ENCODE measurements at regions not wholly inside any gene's neighbourhood (a gene's known extent, or its start where the extent isn't known, plus 50 kb on each side); places are given as distances from the start of the nearest gene placed in this dataset.
A peak's percentile ranks its signal among the peaks of the same experiment; 100 is the strongest.

- H3K9ac ChIP-seq (ENCODE audit: low read depth in 1 of 2, low read length in 2 of 2): no peak overlapping the region
- H3K4me1 ChIP-seq (ENCODE audit: control insufficient read depth in 4 of 4, insufficient read depth in 4 of 4, low read length in 3 of 4): no peaks in the 10 kb centered on the region
- TF ChIP-seq MAX (IDR thresholded peaks at IDR 0.05): no peak
- no peak for TF ChIP-seq ZBTB33 (IDR thresholded peaks at IDR 0.05)
- TF ChIP-seq YY1 (IDR thresholded peaks at IDR 0.05): no peak
- TF ChIP-seq HNF4A (conservative IDR thresholded peaks at IDR 0.05): no peak
- TF ChIP-seq CTCF (IDR thresholded peaks at IDR 0.05; ENCODE audit: low read depth, low read length, missing input control): no peak
- no peak for TF ChIP-seq FOXA1 (IDR thresholded peaks at IDR 0.05)
- TF ChIP-seq ATF3 (IDR thresholded peaks at IDR 0.05): no peak
- no peak for TF ChIP-seq FOXA2 (IDR thresholded peaks at IDR 0.05)
- no peak for TF ChIP-seq REST (IDR thresholded peaks at IDR 0.05)
- no peak for TF ChIP-seq EGR1 (IDR thresholded peaks at IDR 0.05; ENCODE audit: low read depth in 2 of 2)
- no peak for TF ChIP-seq SP1 (IDR thresholded peaks at IDR 0.05)
- no peak for TF ChIP-seq HNF4G (IDR thresholded peaks at IDR 0.05)
- no peak for TF ChIP-seq RXRA (IDR thresholded peaks at IDR 0.05)
- TF ChIP-seq GABPA (IDR thresholded peaks at IDR 0.05 in 1 of 2, conservative IDR thresholded peaks at IDR 0.05 in 1 of 2): no peak
- TF ChIP-seq RAD21 (IDR thresholded peaks at IDR 0.05): no peak
- TF ChIP-seq JUND (IDR thresholded peaks at IDR 0.05): no peak
- TF ChIP-seq NR2F2 (IDR thresholded peaks at IDR 0.05): no peak
- no peak for TF ChIP-seq TAF1 (conservative IDR thresholded peaks at IDR 0.05)
- H3K27me3 ChIP-seq (ENCODE audit: control insufficient read depth in 4 of 4, insufficient read depth in 4 of 4, low read length in 3 of 4): no peaks in the 10 kb centered on the region
- WGBS: 89% methylated on average over 14 of the region's 14 CpGs
- no peaks in the 10 kb centered on the region for H3K36me3 ChIP-seq (ENCODE audit: control insufficient read depth in 4 of 4, insufficient read depth in 3 of 4, low read depth in 1 of 4, low read length in 3 of 4)
- no peak overlapping the region for H3K4me3 ChIP-seq (ENCODE audit: low read depth in 1 of 3, low read length in 3 of 3)
- no peaks in the 10 kb centered on the region for H3K9me3 ChIP-seq (ENCODE audit: control insufficient read depth in 4 of 4, low read length in 3 of 4)
- DNase-seq (ENCODE audit: low spot score): peak; percentile 22
- H3K27ac ChIP-seq (ENCODE audit: low read depth in 1 of 2, low read length in 2 of 2): no peak overlapping the region
Measured at GRCh38 chr2:10499275-10499907, 51.3 kb upstream of the ODC1 start.
